ENCODE measurements at regions not wholly inside any gene's neighbourhood (a gene's known extent, or its start where the extent isn't known, plus 50 kb on each side); places are given as distances from the start of the nearest gene placed in this dataset.

- H3K4me3 ChIP-seq (ENCODE audit: low read depth, poor library complexity, severe bottlenecking), result no peak overlapping the region
- no peak for DNase-seq (ENCODE audit: low spot score in 2 of 2)
- TF ChIP-seq CTCF (IDR thresholded peaks at IDR 0.05), result no peak
- no peak for TF ChIP-seq POLR2A (IDR thresholded peaks at IDR 0.05)
- intact Hi-C loops (cut with DNase I; ENCODE audit: low total_unique reads), result no loop called here
- 66 to 81% methylated on average over 8 of the region's 8 CpGs for WGBS, 2 donors
These were observed 912.2 kb downstream of the FLRT2 start for GRCh38 chr14:86442135-86442534.

DNA sequence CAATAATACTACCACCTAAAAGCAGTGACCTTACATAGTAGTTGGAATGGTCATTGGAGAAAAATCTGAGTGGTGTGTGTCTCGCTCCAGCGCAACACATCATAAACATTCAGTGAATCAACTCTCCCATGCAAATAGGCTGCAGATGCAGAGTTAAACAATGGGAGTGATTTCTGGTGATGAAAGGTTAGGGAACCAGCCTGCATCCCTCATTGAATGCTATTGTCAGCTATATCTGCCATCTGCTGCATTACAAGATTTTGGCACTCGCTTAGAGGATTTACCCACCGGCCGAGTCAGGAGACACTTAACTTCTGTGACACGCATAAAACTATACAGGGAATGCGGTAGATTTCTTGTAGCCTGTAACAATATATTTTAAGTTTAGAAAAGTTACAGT, 900.9 kb downstream of the FLRT2 start:
- DNase-seq (ENCODE audit: low spot score in 2 of 2), result no peak
- 64 to 67% methylated on average over 7 of the region's 7 CpGs for WGBS, 2 donors
- TF ChIP-seq CTCF (IDR thresholded peaks at IDR 0.05) (no peak), POLR2A (IDR thresholded peaks at IDR 0.05) (no peak)
- H3K4me3 ChIP-seq (ENCODE audit: low read depth, poor library complexity, severe bottlenecking), result no peak overlapping the region
- intact Hi-C loops (cut with DNase I; ENCODE audit: low total_unique reads), result no loop called here

- intact Hi-C loops (cut with DNase I; ENCODE audit: low total_unique reads), result no loop called here
- WGBS, 2 donors, result 49% methylated on average over 2 of the region's 2 CpGs
- no peak overlapping the region for H3K4me3 ChIP-seq (ENCODE audit: low read depth, poor library complexity, severe bottlenecking)
- TF ChIP-seq CTCF (IDR thresholded peaks at IDR 0.05) (no peak), POLR2A (IDR thresholded peaks at IDR 0.05) (no peak)
- DNase-seq (ENCODE audit: low spot score in 2 of 2), result no peak
These were observed 893.3 kb downstream of the FLRT2 start for GRCh38 chr14:86423214-86423613.

GRCh38 chr14:86420131-86420530, 890.2 kb downstream of the FLRT2 start:
- H3K4me3 ChIP-seq (ENCODE audit: low read depth, poor library complexity, severe bottlenecking), result no peak overlapping the region
- TF ChIP-seq POLR2A (IDR thresholded peaks at IDR 0.05), result no peak
- no peak for TF ChIP-seq CTCF (IDR thresholded peaks at IDR 0.05)
- no peak for DNase-seq (ENCODE audit: low spot score in 2 of 2)
- intact Hi-C loops (cut with DNase I; ENCODE audit: low total_unique reads), result no loop called here

- intact Hi-C loops (cut with DNase I; ENCODE audit: low total_unique reads), result no loop called here
- WGBS, 2 donors, result 61 to 63% methylated on average over 1 of the region's 1 CpG
- no peak overlapping the region for H3K4me3 ChIP-seq (ENCODE audit: low read depth, poor library complexity, severe bottlenecking)
- DNase-seq (ENCODE audit: low spot score in 2 of 2), result no peak
- TF ChIP-seq CTCF (IDR thresholded peaks at IDR 0.05), result no peak
- no peak for TF ChIP-seq POLR2A (IDR thresholded peaks at IDR 0.05)
These were observed 884.2 kb downstream of the FLRT2 start for GRCh38 chr14:86414146-86414545.

DNA sequence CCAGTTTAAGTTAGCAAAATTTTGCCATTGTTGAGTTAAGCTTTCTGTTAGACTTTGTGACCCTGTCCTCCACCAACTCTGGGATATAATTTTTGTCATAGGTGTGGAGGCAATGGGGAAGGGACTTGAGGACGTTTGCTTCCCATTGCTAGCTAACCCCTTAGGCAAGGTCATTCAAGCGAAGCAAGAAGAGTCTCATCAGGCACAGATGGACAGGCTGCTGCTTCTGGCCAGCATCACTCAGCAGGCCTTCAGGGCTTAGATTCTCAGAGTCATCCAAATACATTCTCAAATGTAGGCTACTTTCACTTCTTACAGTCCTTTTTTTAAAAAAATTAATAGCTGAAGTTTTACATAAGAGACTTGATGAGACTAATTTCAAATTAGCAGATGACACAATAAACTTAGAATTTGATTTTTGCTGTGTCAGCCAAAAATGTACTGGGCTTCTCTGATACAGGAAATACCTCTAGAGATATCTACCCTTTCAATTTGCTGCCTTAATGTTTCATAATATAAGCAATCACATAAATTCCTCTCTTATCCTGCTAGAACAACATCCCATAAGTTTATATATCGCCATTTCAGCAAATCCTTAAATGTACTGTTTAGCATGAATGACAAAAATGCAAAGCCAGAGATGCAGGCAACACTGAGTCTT, 875.2 kb downstream of the FLRT2 start:
- intact Hi-C loops (cut with DNase I; ENCODE audit: low total_unique reads), result no loop called here
- TF ChIP-seq CTCF (IDR thresholded peaks at IDR 0.05) (no peak), POLR2A (IDR thresholded peaks at IDR 0.05) (no peak)
- no peak for DNase-seq (ENCODE audit: low spot score in 2 of 2)
- no peak overlapping the region for H3K4me3 ChIP-seq (ENCODE audit: low read depth, poor library complexity, severe bottlenecking)
- 70 to 72% methylated on average over 3 of the region's 3 CpGs for WGBS, 2 donors
